ENCODE measurements at regions not wholly inside any gene's neighbourhood (a gene's known extent, or its start where the extent isn't known, plus 50 kb on each side); places are given as distances from the start of the nearest gene placed in this dataset.
A peak's percentile ranks its signal among the peaks of the same experiment; 100 is the strongest.

DNA sequence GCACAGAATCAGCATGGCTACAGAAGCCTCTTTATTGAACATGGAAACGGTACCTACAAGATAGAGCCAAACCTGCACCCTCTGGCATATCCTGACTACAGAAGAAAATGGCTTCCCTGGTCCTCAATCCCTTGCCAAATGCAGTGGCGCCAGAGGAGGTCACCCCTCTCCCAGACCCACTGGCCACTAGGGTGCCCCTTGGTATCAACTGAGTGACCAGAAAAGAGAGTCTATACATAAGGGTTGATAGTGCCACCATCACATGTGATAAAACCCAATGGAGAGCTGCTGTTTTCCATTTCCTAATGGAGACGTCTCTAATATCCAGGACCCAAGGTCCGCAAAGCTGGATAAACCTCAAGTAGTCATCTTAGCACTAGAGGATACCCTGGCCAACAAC, 52.7 kb upstream of the ALK start:
- ATAC-seq, result no peak

DNA sequence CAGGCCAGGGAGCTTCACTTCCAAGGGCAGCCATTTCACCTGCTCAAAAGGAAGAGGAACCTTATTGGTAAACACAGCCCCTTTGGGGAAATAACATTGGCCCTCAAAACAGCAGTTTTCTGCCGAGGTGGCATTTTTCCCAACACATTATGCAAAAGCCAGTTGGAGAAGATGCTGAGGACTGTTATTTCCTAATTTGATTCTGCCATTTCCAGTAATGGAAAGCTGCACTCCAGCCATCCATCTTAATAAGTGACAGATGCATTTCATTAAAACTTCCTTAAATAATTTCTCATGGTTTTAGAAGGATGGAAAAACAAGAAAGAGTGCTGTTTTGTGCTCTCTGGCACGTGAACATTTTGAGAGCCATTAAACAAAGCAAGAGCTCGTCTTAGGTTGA, 55.9 kb upstream of the ALK start:
- ATAC-seq, result no peak

DNA sequence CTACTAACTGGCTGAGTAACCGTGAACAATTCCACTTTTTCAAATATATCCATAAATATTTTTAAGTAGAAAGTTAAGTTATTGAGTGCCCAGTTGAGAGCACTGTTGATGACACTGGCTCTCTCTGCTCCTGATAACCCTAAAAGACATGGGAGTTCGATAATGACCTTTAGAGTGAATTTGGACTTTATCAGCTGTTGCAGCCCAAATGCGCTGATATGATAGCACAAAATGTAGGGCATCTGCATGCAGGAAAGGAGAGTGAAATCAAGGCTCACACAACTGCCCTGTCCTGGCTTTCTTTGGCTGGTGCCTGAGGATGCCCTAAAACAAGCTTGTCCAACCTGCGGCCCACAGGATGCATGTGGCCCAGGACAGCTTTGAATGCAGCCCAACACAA, 60.0 kb upstream of the ALK start:
- ATAC-seq, result no peak

DNA sequence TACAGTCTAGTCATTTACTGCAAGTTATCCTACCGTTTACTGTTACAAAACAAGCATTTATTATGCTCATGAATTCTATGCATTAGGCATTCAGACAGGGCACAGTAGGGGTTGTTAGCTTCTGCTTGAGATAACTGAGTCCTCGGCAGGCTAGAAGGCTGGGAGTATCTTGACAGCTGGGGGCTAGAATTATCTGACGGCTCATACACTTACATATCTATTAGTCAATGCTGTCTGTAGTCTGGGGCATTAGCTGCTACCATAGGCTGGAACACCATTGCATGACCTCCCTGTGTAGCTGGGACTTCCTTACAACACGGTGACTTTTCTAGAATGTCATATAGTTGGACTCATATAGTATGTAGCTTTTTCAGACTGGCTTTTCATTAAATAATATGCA, 61.9 kb upstream of the ALK start:
- ATAC-seq, result no peak

DNA sequence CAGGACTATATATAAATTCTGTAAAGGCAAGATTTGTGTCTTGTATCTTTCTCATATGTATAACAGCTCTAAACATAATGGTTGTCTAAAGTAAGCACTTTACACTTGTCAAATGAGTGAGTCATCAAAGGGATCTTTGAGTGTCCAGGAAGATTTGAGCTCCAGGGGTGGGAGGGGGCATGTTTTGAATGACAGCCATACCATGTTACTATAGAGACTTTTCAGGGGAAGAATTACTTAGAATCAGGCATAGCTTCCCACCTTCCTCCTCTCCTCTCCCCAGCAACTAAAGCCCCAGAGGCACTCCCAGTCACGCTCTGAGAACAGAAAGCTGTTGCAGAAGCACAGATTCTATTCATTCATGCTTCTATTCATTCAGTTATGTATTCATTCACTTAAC, 65.8 kb upstream of the ALK start:
- peak; percentile 83 for ATAC-seq

DNA sequence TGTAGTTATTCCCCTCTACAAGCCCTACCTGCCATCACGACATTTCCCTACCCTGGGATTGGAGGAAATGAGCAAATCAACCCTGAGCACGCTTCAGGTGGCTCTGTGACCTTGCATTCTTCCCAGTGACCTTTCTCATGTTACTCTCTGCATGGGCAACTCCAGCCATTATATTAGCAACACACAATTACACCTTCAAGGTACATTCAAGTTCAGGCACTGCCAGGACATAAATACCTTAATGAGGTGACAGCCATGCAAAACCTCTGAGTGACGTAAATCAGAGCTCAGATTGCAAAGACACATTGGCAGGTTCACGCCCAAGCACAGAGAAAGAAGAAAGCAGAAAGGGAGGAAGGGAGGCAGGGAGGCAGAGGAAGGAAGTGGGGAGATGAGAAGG, 68.7 kb upstream of the ALK start:
- peak; percentile 52 for ATAC-seq

DNA sequence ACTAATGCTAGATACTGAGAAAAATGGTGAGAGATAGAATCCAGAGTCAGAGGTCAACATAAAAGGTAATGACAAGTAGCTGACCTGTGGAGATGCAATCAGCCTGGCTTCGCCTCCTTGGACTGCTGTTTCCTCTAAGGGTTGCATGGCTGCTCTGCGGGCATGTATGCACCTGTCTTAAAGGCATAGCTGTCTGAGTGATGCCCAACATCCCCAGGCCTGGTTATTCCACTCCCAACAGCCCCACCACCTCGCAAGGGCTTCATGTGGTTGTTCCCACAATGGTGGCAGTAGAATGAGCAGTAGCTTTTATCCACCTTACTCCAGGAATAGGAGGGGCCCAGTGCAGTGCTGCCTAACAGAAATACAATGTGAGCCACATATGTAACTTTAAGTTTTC, 69.7 kb upstream of the ALK start:
- ATAC-seq, result peak; percentile 49

DNA sequence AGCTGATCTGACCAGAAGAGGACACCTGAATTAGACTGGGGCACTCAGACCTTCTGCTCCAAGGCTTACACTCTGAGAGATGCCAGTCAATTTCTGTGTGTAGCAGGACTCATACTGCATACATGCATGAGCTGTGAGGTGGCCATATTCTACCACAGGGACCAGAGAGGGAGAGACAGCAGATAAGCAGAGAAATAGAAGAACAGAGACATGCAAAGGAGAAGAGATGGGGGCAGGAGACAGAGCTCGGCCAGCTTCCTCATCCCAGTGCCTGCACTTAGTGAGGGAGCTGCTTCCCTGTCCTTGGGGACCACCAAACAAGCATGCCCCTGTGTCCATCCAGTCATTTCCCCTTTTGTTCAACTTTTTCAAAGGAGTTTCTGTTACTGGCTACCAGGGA, 73.9 kb upstream of the ALK start:
- no peak for ATAC-seq

DNA sequence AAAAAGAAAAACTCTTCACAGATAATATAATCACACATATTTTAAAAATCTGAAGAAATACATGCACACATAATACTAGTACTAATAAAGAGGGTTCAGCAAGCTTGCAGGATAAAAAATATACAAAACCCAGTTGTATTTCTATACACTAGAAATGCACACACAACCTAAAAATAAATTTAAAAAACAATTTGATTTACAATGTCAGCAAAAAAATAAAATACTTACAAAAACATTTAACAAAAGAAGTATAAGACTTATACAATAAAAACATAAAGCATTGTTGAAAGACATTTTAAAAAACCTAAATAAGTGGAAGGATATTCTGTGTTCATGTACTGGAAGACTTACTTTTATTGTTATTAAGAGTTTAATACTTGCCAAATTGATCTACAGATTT, 81.7 kb upstream of the ALK start:
- ATAC-seq, result no peak

DNA sequence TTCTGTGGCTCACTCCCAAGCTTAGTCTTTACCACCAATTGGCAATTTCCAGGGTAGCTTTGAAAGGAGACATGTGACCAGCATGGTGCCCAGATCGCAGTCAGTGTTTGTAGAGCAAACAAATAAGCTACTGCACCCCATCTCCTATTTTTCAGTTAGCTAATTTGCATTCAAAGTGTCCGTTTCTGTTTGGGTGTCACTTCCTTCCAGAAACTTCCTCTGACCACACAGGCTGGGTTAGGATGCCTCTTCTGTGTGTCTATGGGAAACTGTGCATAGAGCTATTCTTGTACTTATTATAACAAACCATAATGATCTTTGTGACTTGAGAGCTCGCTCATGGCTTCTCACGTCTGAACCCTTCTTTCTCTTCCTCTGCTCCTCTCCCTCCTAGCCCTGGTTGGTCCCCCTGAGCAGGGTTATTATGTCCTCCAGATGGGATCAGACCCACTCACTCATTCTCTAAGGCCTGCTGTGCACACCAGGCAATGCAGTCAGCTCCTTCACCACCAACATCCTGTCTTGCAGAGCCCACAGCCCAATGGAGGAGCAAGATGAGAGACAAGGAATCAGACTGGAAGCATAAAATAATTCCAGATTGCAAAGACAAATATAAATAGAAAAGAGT, 101.2 kb upstream of the ALK start:
- ATAC-seq, result no peak

DNA sequence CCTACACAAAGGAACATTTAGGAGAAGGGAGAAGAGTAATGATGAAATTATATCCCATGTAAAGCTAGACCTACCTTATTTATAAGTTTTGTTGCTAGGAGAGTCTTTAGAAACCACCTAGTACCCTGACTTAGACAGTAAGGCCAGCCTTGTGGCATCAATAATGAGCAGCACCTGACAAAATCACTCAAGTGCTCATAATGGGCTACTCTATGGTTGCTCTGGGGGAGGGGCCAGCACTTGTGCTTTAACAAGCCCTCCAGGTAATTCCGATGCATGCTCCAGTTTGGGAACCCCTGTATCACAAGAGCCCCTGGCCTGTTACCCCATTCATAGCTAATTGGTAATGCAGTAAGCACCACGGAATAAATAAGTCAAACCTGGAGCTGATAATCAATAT, 102.9 kb upstream of the ALK start:
- no peak for ATAC-seq

DNA sequence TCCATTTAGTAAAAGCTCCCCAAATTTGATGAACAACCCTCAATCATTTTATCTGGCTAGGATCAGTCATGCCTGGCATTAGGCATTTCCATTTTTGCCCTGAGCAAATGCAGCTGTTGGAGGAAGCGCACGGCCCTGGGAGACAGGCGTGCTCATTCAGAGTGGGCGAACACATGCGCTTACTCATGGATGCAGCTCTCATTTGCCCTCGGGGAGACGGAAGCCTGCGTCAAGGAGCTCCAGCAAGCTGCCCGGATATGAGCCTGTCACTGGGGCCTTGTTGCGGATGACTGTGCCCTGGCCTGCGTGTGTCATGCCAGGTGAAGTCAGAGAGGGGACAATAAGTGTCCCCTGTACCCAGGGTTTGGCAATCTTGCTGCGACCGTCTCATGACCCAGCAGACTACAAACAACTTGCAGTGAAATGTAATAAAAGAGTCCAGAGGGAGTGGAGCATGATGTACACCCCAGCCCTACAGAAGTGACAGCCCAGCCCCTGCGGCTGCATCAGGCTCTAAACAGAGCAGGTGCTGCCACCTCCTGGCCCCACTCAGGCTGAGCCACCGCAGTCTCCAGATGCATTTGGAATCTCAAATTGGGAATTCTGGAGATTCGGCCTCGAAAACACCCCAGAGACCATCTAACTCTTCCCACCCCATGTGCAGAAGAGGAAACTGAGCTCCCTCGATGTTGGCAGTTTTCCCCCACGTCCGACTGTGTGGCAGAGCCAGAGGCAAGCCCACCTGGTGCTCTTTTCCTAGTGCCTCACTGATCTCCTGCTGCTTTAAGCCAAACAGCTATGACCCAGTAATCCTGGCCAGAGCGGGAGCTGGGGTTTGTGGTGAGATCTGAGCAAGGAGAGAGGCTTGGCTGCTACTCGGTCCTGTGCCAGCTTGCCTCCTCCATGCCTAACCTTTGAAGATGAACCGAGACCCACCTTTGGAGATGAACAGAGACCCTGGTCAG, 105.0 kb upstream of the ALK start:
- ATAC-seq, result peak; percentile 92

DNA sequence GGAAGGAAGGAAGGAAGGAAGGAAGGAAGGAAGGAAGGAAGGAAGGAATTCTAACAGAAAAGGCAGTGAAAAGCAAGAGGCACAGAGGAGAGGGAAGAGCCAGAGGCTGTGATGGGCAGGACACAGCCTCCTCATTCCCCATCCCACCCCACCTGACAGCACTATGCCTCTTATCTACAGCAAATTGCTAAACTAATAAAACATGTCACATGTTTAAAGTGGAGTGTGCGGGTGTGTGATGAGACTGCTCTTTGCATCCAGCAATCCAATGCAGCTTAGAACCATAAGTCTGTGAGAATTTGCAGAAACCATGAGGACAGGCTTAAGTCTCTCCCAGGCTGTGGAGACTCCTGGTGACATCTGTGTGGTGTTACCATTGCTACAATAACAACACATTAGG, 108.4 kb upstream of the ALK start:
- ATAC-seq, result no peak

DNA sequence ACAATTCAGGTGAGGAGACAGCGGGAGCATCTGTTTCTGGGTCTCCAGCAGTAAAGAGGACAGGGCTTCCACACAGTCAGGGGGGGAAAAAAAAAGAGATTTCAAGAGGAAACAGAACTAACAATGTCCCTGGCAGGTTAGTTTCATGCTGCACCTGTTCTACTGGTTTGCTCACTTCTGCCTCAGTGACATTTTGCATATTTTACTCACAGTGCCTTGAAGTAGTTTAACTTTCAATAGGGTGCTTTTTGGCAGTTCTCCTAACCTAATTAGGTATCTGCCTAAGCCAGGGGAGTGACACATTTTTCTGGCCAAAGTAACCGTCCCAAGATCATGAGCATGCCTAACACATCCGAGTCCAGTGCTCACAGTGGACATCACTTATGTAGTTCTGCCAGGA, 109.0 kb upstream of the ALK start:
- ATAC-seq, result peak; percentile 74

DNA sequence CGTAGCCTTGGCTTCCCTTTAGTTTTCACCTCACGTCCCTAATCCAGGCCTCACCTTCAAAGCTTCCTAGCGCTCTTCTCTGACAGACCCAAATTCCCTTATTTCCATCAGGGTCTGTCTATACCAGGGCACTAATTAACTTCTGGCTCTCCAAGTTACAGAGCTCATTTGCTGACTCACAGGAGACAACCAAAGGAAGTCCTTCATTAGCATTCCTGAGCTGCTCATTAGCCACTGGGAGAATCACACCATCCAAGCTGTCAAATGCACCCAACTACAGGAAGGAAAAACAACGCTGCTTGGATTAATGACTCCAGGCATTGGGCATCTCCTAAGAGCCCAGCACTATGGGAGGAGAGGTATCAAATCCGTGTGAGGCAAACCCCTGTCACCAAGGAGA, 109.8 kb upstream of the ALK start:
- peak; percentile 12 for ATAC-seq

DNA sequence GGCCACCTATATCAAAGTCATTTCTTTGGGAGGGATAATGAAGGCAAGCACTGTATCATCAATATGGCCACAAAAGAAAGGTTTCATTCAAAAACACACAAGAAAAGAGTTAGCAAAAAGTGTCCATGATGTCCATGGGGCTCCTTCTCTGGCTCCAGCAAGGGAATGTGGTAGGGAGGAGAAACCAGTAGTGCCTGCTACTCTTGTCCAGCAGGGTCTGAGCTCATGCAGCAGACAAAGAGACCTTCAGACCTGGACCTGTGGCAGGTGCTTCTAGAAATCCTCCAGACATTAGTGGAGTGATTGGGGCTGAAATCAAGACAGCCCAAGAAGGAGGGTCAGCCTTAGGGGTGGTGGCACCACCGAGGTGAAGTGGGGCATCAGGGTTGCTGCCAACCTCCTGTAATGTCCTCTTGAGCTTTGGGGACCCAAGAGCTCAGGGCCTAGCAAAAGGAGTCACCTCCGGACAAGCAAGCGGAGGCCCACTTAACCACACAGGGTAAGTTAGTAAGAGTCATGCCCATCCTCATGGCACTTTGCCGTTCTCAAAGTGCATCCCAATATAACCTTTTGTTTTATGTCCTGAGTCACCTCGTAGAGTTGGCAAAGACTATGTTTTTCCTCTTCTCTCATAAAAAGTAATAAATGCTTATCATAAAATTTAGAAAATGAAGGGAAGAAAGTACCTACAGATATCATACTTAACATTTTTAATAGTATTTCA, 112.6 kb upstream of the YPEL5 start:
- peak; percentile 74 for ATAC-seq

DNA sequence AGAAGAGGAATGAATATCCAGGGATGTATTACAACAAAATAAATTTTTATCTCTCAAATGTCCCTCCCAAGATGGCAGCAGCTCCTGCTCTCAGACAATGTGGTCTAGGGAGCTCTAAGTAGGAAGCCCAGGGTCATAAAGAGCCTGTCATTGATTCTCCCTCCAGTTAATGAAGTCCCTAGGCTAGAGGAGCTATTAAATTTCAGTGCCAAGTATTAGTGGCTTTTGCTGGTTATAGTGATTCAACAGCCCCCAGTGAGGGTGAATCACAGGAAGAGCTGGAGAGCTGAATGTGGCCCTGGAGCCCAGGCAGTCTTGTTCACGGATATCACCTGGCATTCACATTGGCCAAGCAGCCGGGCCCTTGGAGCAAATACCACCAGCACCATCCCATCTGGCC, 109.8 kb upstream of the YPEL5 start:
- ATAC-seq, result no peak

DNA sequence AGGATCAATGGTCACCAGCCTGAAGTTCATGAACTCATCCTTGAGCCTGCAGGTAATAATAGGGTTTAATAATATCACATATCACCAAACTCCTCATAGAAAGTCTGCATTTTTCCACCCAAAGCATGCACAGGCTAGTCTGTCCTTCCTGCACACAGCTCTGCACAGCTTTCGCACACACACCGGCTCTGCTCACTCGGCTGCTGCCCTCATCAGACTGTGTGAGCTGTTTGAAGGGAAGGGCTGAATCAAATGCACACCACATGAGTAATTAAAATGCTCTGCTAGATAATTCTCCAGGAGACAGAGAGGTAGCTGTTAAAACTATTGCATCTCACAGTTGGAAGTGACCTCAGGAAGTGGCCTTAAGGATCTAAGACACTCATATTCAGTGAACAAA, 108.4 kb upstream of the YPEL5 start:
- ATAC-seq, result peak; percentile 60

DNA sequence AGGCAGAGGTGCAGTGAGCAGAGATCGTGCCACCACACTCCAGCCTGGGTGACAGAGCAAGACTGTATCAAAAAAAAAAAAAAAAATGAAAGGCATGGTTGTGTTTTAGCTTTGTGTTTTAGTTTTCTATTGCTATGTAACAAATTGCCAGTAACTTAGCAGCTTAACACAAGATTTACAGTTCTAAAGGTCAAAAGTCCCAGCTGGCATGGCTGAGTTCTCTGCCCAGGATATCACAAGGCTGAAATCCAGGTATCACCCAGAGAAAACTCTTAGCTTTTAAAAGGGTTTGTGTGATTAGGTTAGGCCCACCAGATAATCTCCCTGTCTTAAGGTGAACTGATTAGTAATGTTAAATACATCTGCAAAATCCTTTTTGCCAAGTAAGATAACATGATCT, 107.7 kb upstream of the YPEL5 start:
- ATAC-seq, result no peak

DNA sequence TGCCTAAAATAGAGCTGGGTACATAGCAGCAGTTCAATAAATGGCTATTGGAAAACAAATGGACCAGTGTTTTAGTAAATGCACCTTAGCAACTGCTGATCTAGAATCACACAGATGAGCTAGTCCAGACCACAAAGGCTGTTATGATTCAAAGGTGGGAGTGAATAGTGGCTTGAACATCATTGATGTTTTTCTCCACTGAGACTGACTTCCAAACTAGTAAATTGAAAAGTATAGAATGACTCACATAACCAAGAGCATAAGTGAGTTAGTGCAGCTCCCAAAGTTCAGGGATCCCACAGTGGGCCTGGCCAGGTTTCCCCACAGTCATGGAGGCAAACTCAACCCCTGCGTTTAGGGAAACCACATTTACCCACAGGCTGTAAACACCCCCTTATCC, 106.7 kb upstream of the YPEL5 start:
- ATAC-seq, result no peak

DNA sequence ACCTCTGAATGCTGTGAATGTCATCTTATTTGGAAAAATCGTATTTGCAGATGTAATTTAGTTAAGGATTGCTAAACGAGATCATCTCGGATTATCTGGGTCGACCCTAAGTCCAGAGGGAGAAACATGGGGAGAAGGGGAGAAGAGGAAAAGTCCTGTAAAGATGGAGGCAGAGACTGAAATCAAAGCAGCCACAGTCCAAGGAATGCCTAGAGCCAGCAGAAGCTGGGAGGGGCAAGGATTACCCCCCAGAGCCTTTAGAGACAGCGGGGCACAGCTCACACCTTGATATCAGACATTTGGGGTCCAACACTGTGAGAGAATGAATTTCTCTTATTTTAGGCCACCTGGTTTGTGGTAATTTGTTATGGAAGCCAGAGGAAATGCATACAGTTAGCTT, 104.9 kb upstream of the YPEL5 start:
- ATAC-seq, result no peak

DNA sequence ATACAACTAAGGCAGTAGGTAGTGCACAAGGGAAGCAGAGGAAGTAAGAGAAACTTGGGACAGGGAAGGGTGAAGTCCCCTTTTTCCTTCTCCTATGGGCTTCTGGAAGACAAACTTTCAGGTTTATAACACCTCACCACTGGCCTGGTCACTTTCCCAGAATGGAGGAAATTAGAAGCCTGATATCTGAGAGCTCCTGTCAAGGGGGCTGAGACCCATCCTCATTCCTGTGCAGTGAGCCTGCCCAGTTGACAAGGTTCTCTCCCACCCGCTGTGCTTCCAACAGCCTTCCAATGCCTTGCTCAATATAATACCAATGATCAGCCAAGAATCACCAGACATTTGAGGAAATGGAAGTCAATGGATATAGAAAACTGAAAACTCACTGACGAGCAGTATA, 100.4 kb upstream of the YPEL5 start:
- no peak for ATAC-seq

DNA sequence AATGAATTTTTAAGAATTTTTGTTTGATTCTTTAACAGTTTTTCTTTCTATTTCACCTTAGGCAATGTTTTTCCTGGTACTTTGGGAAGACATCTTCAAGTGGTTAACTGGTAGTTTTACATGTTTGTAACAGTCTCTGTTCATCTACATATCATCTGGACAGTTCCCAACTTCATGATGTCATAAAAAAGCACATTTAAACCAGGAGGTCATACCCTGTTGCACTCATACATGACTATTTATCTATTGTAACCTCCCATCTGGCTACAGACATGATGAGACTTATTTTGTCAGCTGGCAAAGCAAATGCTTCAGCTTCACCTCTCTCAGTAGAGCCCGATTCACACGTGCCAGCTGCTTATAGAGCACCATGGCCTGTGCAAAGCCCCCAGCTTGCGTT, 99.8 kb upstream of the YPEL5 start:
- ATAC-seq, result no peak

Data from esophagus mucosa (tissue), 1 donor.